GM12878 (cell line): ENCODE measurements at regions not wholly inside any gene's neighbourhood (a gene's known extent, or its start where the extent isn't known, plus 50 kb on each side); places are given as distances from the start of the nearest gene placed in this dataset.
"Not testable (repeated sequence)": the region's sequence is repeated elsewhere in the genome, so short reads cannot be mapped to it uniquely, and the experiment has no call there.

Experiments
- ATF7 ChIP-seq: fragments of 450-650 bp; IDR thresholded peaks from 2 replicates; pipeline ENCODE4 v1.6.1; 2016; ENCODE audit warnings: low read depth, mild to moderate bottlenecking
- EZH2 ChIP-seq: IDR thresholded peaks from 2 replicates; pipeline ENCODE4 v1.6.1; 2012; ENCODE audit warnings: low read depth, mild to moderate bottlenecking, control low read depth, inconsistent platforms, low read length, borderline replicate concordance; ENCODE audit not compliant: control insufficient read depth
- MYC ChIP-seq: IDR thresholded peaks from 2 replicates; pipeline ENCODE4 v1.6.1; 2011; ENCODE audit warnings: mild to moderate bottlenecking, low read length, moderate library complexity, inconsistent platforms; ENCODE audit not compliant: insufficient read depth, insufficient replicate concordance, insufficient read length, severe bottlenecking
- NRF1 ChIP-seq: conservative IDR thresholded peaks from 2 replicates; pipeline ENCODE4 v1.6.1; 2011; ENCODE audit warnings: mild to moderate bottlenecking, low read depth, low read length, improper control_type of control experiment
- RAD21 ChIP-seq: IDR thresholded peaks from 2 replicates; pipeline ENCODE4 v1.6.1; 2011; ENCODE audit warnings: mild to moderate bottlenecking, low read depth, low read length, moderate library complexity; ENCODE audit not compliant: insufficient read depth
- SMC3 ChIP-seq: IDR thresholded peaks from 2 replicates; pipeline ENCODE4 v1.6.1; 2011; ENCODE audit warnings: low read length, improper control_type of control experiment, borderline replicate concordance
- SUPT20H ChIP-seq: IDR thresholded peaks from 2 replicates; pipeline ENCODE4 v1.6.1; 2011; ENCODE audit warnings: low read depth, mild to moderate bottlenecking, low read length, moderate library complexity, borderline replicate concordance; ENCODE audit not compliant: control insufficient read depth
- TCF3 ChIP-seq: IDR thresholded peaks from 2 replicates; pipeline ENCODE4 v1.6.1; 2012; ENCODE audit warnings: low read depth, mild to moderate bottlenecking, low read length, borderline replicate concordance; ENCODE audit not compliant: insufficient read depth
- ZNF274 ChIP-seq: IDR thresholded peaks from one replicate; pipeline ENCODE4 v1.8.0; 2011; ENCODE audit not compliant: insufficient read length, insufficient read depth
- TF ChIP-seq, protein P1 (sequence below), 3 experiments: IDR thresholded peaks in 2 of 3; conservative IDR thresholded peaks in 1 of 3; 2 replicates each; pipeline ENCODE4 v1.5.1; 2011; ENCODE audit warnings: low read depth in 3 of 3, low read length in 3 of 3, mild to moderate bottlenecking in 3 of 3, control low read depth in 2 of 3, moderate library complexity in 2 of 3, inconsistent platforms in 1 of 3, mixed read lengths in 1 of 3; ENCODE audit not compliant: control insufficient read depth in 2 of 3, insufficient read depth in 1 of 3; ENCODE audit errors: extremely low read depth in 1 of 3

DNA sequence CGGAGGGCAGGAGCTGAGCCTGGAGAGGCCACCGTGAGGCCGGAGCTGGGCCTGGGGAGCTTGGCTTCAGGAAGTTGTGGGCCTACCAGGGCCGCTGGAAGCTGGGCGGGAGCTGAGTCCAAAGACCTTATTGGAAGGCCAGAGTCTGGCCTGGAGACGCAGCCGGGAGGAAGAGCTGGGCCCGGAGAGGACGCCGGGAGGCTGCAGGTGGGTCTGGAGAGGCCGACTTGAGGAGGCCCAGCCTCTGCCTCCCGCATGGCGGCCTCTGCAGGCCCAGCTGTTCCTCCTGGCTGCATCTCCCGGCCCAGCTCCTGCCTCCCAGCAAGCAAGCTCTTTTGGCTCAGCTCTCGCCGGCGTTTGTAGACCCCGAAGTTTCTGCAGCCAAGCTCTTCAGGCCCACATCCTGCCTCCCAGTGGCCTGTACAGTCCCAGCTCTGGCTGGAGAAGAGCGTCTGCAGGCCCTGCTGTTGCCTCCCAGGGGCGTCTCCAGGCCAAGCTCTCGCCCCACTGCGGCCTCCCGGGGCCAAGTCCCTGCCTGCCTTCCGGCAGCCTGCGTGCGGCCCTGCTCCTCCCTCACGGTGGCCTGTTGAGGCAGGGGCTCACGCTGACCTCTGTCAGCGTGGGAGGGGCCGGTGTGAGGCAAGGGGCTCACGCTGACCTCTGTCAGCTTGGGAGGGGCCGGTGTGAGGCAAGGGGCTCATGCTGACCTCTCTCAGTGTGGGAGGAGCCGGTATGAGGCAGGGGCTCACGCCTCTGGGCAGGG is 70.4 kb upstream of the COBL start:
- TF ChIP-seq, protein P1, sequence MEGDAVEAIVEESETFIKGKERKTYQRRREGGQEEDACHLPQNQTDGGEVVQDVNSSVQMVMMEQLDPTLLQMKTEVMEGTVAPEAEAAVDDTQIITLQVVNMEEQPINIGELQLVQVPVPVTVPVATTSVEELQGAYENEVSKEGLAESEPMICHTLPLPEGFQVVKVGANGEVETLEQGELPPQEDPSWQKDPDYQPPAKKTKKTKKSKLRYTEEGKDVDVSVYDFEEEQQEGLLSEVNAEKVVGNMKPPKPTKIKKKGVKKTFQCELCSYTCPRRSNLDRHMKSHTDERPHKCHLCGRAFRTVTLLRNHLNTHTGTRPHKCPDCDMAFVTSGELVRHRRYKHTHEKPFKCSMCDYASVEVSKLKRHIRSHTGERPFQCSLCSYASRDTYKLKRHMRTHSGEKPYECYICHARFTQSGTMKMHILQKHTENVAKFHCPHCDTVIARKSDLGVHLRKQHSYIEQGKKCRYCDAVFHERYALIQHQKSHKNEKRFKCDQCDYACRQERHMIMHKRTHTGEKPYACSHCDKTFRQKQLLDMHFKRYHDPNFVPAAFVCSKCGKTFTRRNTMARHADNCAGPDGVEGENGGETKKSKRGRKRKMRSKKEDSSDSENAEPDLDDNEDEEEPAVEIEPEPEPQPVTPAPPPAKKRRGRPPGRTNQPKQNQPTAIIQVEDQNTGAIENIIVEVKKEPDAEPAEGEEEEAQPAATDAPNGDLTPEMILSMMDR (IDR thresholded peaks at IDR 0.05 in 2 of 3, conservative IDR thresholded peaks at IDR 0.05 in 1 of 3; ENCODE audit: control insufficient read depth in 2 of 3, extremely low read depth in 1 of 3, insufficient read depth in 1 of 3, low read depth in 3 of 3, low read length in 3 of 3) = not testable (repeated sequence)
- TF ChIP-seq ATF7, EZH2, MYC, SMC3, TCF3, RAD21, NRF1, ZNF274, SUPT20H: not testable (repeated sequence)
